Loucy (cell line): ENCODE measurements at regions not wholly inside any gene's neighbourhood (a gene's known extent, or its start where the extent isn't known, plus 50 kb on each side); places are given as distances from the start of the nearest gene placed in this dataset.

Experiments used
- H2AFZ ChIP-seq: fragments of 200-600 bp; sonication (generic); 2 replicates; pipeline ENCODE4 v1.6.0; 2016; ENCODE audit warnings: antibody characterized with exemption, mild to moderate bottlenecking, low read length, moderate library complexity
- H3F3A ChIP-seq: fragments of 200-600 bp; 2 replicates; pipeline ENCODE4 v1.6.0; 2016; ENCODE audit warnings: antibody characterized with exemption, low read depth, mild to moderate bottlenecking
- H3K27me3 ChIP-seq: fragments of 200-600 bp; sonication (generic); 2 replicates; pipeline ENCODE4 v1.6.1; 2014; ENCODE audit warnings: low read length, mild to moderate bottlenecking; ENCODE audit not compliant: insufficient read depth, poor library complexity, severe bottlenecking
- H3K36me3 ChIP-seq: fragments of 200-600 bp; sonication (generic); 2 replicates; pipeline ENCODE4 v1.6.1; 2016; ENCODE audit warnings: low read length; ENCODE audit not compliant: insufficient read depth
- H3K4me1 ChIP-seq: fragments of 200-600 bp; sonication (generic); 2 replicates; pipeline ENCODE4 v1.5.1; 2014; ENCODE audit warnings: low read length, mild to moderate bottlenecking; ENCODE audit not compliant: insufficient read depth, poor library complexity, severe bottlenecking
- H3K4me2 ChIP-seq: fragments of 200-600 bp; sonication (generic); 2 replicates; pipeline ENCODE4 v1.6.0; 2014; ENCODE audit warnings: antibody characterized with exemption, low read length, low read depth, mild to moderate bottlenecking; ENCODE audit not compliant: poor library complexity, severe bottlenecking
- H3K4me3 ChIP-seq: fragments of 200-600 bp; sonication (generic); 2 replicates; pipeline ENCODE4 v1.5.1; 2014; ENCODE audit warnings: low read length, mild to moderate bottlenecking, mixed read lengths; ENCODE audit not compliant: poor library complexity, severe bottlenecking
- H3K79me2 ChIP-seq: fragments of 200-600 bp; sonication (generic); 2 replicates; pipeline ENCODE4 v1.6.1; 2014; ENCODE audit warnings: low read length; ENCODE audit not compliant: insufficient read depth
- H3K9ac ChIP-seq: fragments of 200-600 bp; sonication (generic); 2 replicates; pipeline ENCODE4 v1.6.0; 2014; ENCODE audit warnings: mild to moderate bottlenecking, low read depth, low read length, moderate library complexity; ENCODE audit not compliant: poor library complexity, severe bottlenecking
- H3K9me2 ChIP-seq: fragments of 200-600 bp; sonication (generic); replicated peaks from 2 replicates; pipeline ENCODE4 v1.6.1; 2016; ENCODE audit warnings: low read depth, low read length, mixed read lengths
- H3K9me3 ChIP-seq: fragments of 200-600 bp; sonication (generic); 2 replicates; pipeline ENCODE4 v1.6.1; 2014; ENCODE audit warnings: mild to moderate bottlenecking, antibody characterized with exemption, low read length, low read depth; ENCODE audit not compliant: insufficient read depth
- H4K20me1 ChIP-seq: fragments of 200-600 bp; sonication (generic); 2 replicates; pipeline ENCODE4 v1.6.0; 2014; ENCODE audit warnings: antibody characterized with exemption, low read length, mild to moderate bottlenecking; ENCODE audit not compliant: insufficient read depth, poor library complexity, severe bottlenecking
- CTCF ChIP-seq: fragments of 200-600 bp; sonication (generic); conservative IDR thresholded peaks from 2 replicates; pipeline ENCODE4 v1.5.1; 2014; ENCODE audit warnings: mild to moderate bottlenecking, antibody characterized with exemption, low read length
- EZH2phosphoT487 ChIP-seq: fragments of 200-600 bp; IDR thresholded peaks from 2 replicates; pipeline ENCODE4 v1.6.1; 2018; ENCODE audit warnings: antibody characterized with exemption, mild to moderate bottlenecking, moderate library complexity, borderline replicate concordance

GRCh38 chr16:7097518-7097917, 235.1 kb upstream of the RBFOX1 start:
- H3K36me3 ChIP-seq, result no peaks in the 10 kb centered on the region
- H3K9me2 ChIP-seq, result no peaks in the 10 kb centered on the region
- no peaks in the 10 kb centered on the region for H3K79me2 ChIP-seq
- H2AFZ ChIP-seq, result no peak overlapping the region
- H3K9ac ChIP-seq, result no peak overlapping the region
- H3K9me3 ChIP-seq, result no peaks in the 10 kb centered on the region
- H3F3A ChIP-seq, result no peaks in the 10 kb centered on the region
- no peak for TF ChIP-seq EZH2phosphoT487
- TF ChIP-seq CTCF, result no peak
- no peak overlapping the region for H3K4me2 ChIP-seq
- no peaks in the 10 kb centered on the region for H4K20me1 ChIP-seq
- no peaks in the 10 kb centered on the region for H3K4me1 ChIP-seq
- no peak overlapping the region for H3K4me3 ChIP-seq
- H3K27me3 ChIP-seq, result no peaks in the 10 kb centered on the region

- Histone ChIP-seq H3K9ac (no peak overlapping the region), H3K4me2 (no peak overlapping the region), H3K9me2 (no peaks in the 10 kb centered on the region), H3F3A (no peaks in the 10 kb centered on the region), H3K27me3 (no peaks in the 10 kb centered on the region), H3K79me2 (no peaks in the 10 kb centered on the region), H3K9me3 (no peaks in the 10 kb centered on the region), H3K36me3 (no peaks in the 10 kb centered on the region), H3K4me3 (no peak overlapping the region), H2AFZ (no peak overlapping the region), H3K4me1 (no peaks in the 10 kb centered on the region), H4K20me1 (no peaks in the 10 kb centered on the region)
- TF ChIP-seq CTCF, result no peak
- TF ChIP-seq EZH2phosphoT487, result no peak
Observed at GRCh38 chr16:7093511-7093910, 239.1 kb upstream of the RBFOX1 start.

GRCh38 chr16:7090628-7091115, 242.0 kb upstream of the RBFOX1 start:
- H3K36me3 ChIP-seq, result no peaks in the 10 kb centered on the region
- H3K27me3 ChIP-seq, result no peaks in the 10 kb centered on the region
- H3K4me2 ChIP-seq, result no peak overlapping the region
- H3K9me2 ChIP-seq, result no peaks in the 10 kb centered on the region
- no peaks in the 10 kb centered on the region for H3K79me2 ChIP-seq
- H3K4me1 ChIP-seq, result no peaks in the 10 kb centered on the region
- H3K9me3 ChIP-seq, result no peaks in the 10 kb centered on the region
- H4K20me1 ChIP-seq, result no peaks in the 10 kb centered on the region
- no peak overlapping the region for H3K4me3 ChIP-seq
- H2AFZ ChIP-seq, result no peak overlapping the region
- TF ChIP-seq CTCF, result no peak
- no peak for TF ChIP-seq EZH2phosphoT487
- H3F3A ChIP-seq, result no peaks in the 10 kb centered on the region
- H3K9ac ChIP-seq, result no peak overlapping the region
